Peyer's patch (tissue), 4 donors: ENCODE measurements at regions not wholly inside any gene's neighbourhood (a gene's known extent, or its start where the extent isn't known, plus 50 kb on each side); places are given as distances from the start of the nearest gene placed in this dataset.

ENCODE experiments used
- DNase-seq, 3 donors: peaks; one replicate each; pipeline ENCODE4 v3.0.0-alpha.2; 2017 to 2019
- H3K27ac ChIP-seq, 4 donors: fragments of 200-600 bp; sonication (generic); one replicate each; pipeline ENCODE4 v1.5.1; 2016 to 2019
- H3K27me3 ChIP-seq, 2 donors: fragments of 200-600 bp; sonication (generic); one replicate each; pipeline ENCODE4 v1.5.1; 2019
- H3K36me3 ChIP-seq, 3 donors: fragments of 200-600 bp; sonication (generic); one replicate each; pipeline ENCODE4 v1.5.1; 2016 to 2019
- H3K4me1 ChIP-seq, 4 donors: fragments of 200-600 bp; sonication (generic); one replicate each; pipeline ENCODE4 v1.5.1; 2016 to 2019
- H3K4me3 ChIP-seq, 4 donors: fragments of 200-600 bp; sonication (generic); 1 replicate in 3 of 4; 2 replicates in 1 of 4; pipeline ENCODE4 v1.5.1; 2016 to 2019; ENCODE audit warnings: mild to moderate bottlenecking in 1 of 4
- H3K9me3 ChIP-seq, 4 donors: fragments of 200-600 bp; sonication (generic); one replicate each; pipeline ENCODE4 v1.5.1; 2016 to 2019; ENCODE audit warnings: mild to moderate bottlenecking in 1 of 4
- CTCF ChIP-seq, 6 experiments: fragments of 450-650 bp in 4 of 6; fragments of 200-600 bp in 2 of 6; sonication (generic) in 1 of 6; IDR thresholded peaks; one replicate each; pipeline ENCODE4 v1.5.1; 2017 to 2019; ENCODE audit warnings: antibody characterized with exemption in 6 of 6, mild to moderate bottlenecking in 3 of 6, moderate library complexity in 1 of 6
- POLR2A ChIP-seq, 2 donors: fragments of 450-650 bp; IDR thresholded peaks; one replicate each; pipeline ENCODE4 v1.5.1; 2017; ENCODE audit warnings: antibody characterized with exemption in 2 of 2, mild to moderate bottlenecking in 2 of 2, moderate library complexity in 2 of 2

GRCh38 chr17:73936908-73937627 lies 266.4 kb upstream of the RPL38 start:
- H3K4me1 ChIP-seq = no peaks in the 10 kb centered on the region
- DNase-seq = no peak
- TF ChIP-seq POLR2A (IDR thresholded peaks at IDR 0.05) = no peak
- no peak for TF ChIP-seq CTCF (IDR thresholded peaks at IDR 0.05)
- H3K4me3 ChIP-seq = no peak overlapping the region
- no peaks in the 10 kb centered on the region for H3K9me3 ChIP-seq
- H3K27ac ChIP-seq = no peak overlapping the region
- no peaks in the 10 kb centered on the region for H3K36me3 ChIP-seq
- H3K27me3 ChIP-seq = no peaks in the 10 kb centered on the region

GRCh38 chr17:73938706-73939105 lies 264.8 kb upstream of the RPL38 start:
- DNase-seq = no peak
- Histone ChIP-seq H3K4me1 (no peaks in the 10 kb centered on the region), H3K27me3 (no peaks in the 10 kb centered on the region), H3K36me3 (no peaks in the 10 kb centered on the region), H3K4me3 (no peak overlapping the region), H3K27ac (no peak overlapping the region), H3K9me3 (no peaks in the 10 kb centered on the region)
- no peak for TF ChIP-seq CTCF (IDR thresholded peaks at IDR 0.05)
- no peak for TF ChIP-seq POLR2A (IDR thresholded peaks at IDR 0.05)

- H3K36me3 ChIP-seq = no peaks in the 10 kb centered on the region
- no peaks in the 10 kb centered on the region for H3K27me3 ChIP-seq
- H3K4me3 ChIP-seq = no peak overlapping the region
- H3K4me1 ChIP-seq = no peaks in the 10 kb centered on the region
- H3K9me3 ChIP-seq = no peaks in the 10 kb centered on the region
- no peak for TF ChIP-seq POLR2A (IDR thresholded peaks at IDR 0.05)
- no peak for TF ChIP-seq CTCF (IDR thresholded peaks at IDR 0.05)
- no peak overlapping the region for H3K27ac ChIP-seq
- no peak for DNase-seq
Observed at GRCh38 chr17:73939806-73940205, 263.7 kb upstream of the RPL38 start.

- Histone ChIP-seq H3K9me3 (no peaks in the 10 kb centered on the region), H3K27ac (no peak overlapping the region), H3K4me3 (no peak overlapping the region), H3K4me1 (no peaks in the 10 kb centered on the region), H3K36me3 (no peaks in the 10 kb centered on the region), H3K27me3 (no peaks in the 10 kb centered on the region)
- DNase-seq = no peak
- TF ChIP-seq POLR2A (IDR thresholded peaks at IDR 0.05) (no peak), CTCF (IDR thresholded peaks at IDR 0.05) (no peak)
Observed at GRCh38 chr17:73940511-73940910, 263.0 kb upstream of the RPL38 start.

GRCh38 chr17:73941919-73942530 lies 261.5 kb upstream of the RPL38 start:
- H3K4me1 ChIP-seq = no peaks in the 10 kb centered on the region
- DNase-seq = no peak
- H3K4me3 ChIP-seq = no peak overlapping the region
- H3K36me3 ChIP-seq = no peaks in the 10 kb centered on the region
- no peaks in the 10 kb centered on the region for H3K27me3 ChIP-seq
- no peaks in the 10 kb centered on the region for H3K9me3 ChIP-seq
- H3K27ac ChIP-seq = no peak overlapping the region
- TF ChIP-seq POLR2A (IDR thresholded peaks at IDR 0.05) (no peak), CTCF (IDR thresholded peaks at IDR 0.05) (no peak)
